ENCODE measurements at regions not wholly inside any gene's neighbourhood (a gene's known extent, or its start where the extent isn't known, plus 50 kb on each side); places are given as distances from the start of the nearest gene placed in this dataset.

DNA sequence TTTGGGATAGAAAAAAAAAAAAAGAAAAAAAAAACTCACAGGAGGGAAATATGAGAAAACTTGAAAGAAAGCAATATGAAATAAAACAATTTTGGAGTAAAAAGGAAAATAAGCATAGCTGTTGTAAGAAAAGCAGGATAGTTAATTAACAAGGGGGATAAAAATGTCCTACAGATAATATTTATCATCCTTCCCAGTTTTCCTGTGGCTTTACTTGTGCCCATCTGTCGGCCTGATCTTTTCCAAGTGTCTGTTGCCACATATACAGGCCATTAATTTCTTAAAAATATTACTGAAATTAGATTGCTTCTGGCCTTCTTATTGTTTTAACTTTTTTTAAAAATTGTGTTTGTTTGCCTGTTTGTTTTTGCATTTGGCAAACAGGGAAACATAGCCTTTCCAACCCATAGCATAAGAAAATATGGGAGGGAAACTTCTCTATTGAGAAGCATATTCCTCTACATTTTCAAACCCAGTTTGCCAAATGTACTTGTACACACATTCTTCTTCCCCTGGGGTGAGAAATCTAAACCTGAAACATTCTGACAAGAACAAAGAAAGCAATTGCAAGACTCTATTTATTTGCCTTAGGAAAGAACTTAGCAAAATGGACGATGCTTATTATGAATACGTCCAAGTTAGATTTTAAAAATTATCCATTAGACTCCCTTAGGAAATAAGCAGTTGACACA, 272.3 kb downstream of the CDH20 start:
- TF ChIP-seq EZH2 (IDR thresholded peaks at IDR 0.05; ENCODE audit: insufficient read depth, low read length), result no peak
- TF ChIP-seq, protein P1, sequence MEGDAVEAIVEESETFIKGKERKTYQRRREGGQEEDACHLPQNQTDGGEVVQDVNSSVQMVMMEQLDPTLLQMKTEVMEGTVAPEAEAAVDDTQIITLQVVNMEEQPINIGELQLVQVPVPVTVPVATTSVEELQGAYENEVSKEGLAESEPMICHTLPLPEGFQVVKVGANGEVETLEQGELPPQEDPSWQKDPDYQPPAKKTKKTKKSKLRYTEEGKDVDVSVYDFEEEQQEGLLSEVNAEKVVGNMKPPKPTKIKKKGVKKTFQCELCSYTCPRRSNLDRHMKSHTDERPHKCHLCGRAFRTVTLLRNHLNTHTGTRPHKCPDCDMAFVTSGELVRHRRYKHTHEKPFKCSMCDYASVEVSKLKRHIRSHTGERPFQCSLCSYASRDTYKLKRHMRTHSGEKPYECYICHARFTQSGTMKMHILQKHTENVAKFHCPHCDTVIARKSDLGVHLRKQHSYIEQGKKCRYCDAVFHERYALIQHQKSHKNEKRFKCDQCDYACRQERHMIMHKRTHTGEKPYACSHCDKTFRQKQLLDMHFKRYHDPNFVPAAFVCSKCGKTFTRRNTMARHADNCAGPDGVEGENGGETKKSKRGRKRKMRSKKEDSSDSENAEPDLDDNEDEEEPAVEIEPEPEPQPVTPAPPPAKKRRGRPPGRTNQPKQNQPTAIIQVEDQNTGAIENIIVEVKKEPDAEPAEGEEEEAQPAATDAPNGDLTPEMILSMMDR (IDR thresholded peaks at IDR 0.05; ENCODE audit: insufficient read depth, low read depth, low read length), result no peak
- H3K4me3 Mint-ChIP-seq (ENCODE audit: unreplicated experiment), result peak overlapping the region; percentile 61
- H3K27ac Mint-ChIP-seq (ENCODE audit: unreplicated experiment), result peak overlapping the region; percentile 98
- Histone ChIP-seq H3K36me3 (ENCODE audit: insufficient read depth, low read length) (no peaks in the 10 kb centered on the region), H3K4me3 (ENCODE audit: insufficient read depth, low read depth, low read length) (peak overlapping the region; percentile 65), H3K9ac (ENCODE audit: low read length) (peak overlapping the region; percentile 81), H3K79me2 (ENCODE audit: insufficient read depth, low read length) (peaks cover 3% of the 10 kb centered on the region), H3K4me2 (ENCODE audit: low read length) (peak overlapping the region; percentile 84), H3K27me3 (ENCODE audit: insufficient read depth, low read length) (no peaks in the 10 kb centered on the region), H3K4me1 (ENCODE audit: insufficient read depth, low read length) (peaks cover 46% of the 10 kb centered on the region), H4K20me1 (ENCODE audit: insufficient read depth, low read length) (no peaks in the 10 kb centered on the region), H3K27ac (ENCODE audit: low read depth, low read length) (peak overlapping the region; percentile 76), H2AFZ (ENCODE audit: low read depth, low read length) (peak overlapping the region; percentile 54), H3K9me3 (ENCODE audit: insufficient read depth, low read depth, low read length) (no peaks in the 10 kb centered on the region)
- H3K36me3 Mint-ChIP-seq (ENCODE audit: low read depth, unreplicated experiment), result peaks cover 2% of the 10 kb centered on the region
- H3K27me3 Mint-ChIP-seq (ENCODE audit: low read depth, unreplicated experiment), result no peaks in the 10 kb centered on the region
- H3K9me3 Mint-ChIP-seq (ENCODE audit: unreplicated experiment), result peaks cover 5% of the 10 kb centered on the region
- peaks cover 65% of the 10 kb centered on the region for H3K4me1 Mint-ChIP-seq (ENCODE audit: low read depth, unreplicated experiment)
- FAIRE-seq (no peak), DNase-seq (ENCODE audit: low read depth) (no peak)
